ENCODE measurements at regions not wholly inside any gene's neighbourhood (a gene's known extent, or its start where the extent isn't known, plus 50 kb on each side); places are given as distances from the start of the nearest gene placed in this dataset.

DNA sequence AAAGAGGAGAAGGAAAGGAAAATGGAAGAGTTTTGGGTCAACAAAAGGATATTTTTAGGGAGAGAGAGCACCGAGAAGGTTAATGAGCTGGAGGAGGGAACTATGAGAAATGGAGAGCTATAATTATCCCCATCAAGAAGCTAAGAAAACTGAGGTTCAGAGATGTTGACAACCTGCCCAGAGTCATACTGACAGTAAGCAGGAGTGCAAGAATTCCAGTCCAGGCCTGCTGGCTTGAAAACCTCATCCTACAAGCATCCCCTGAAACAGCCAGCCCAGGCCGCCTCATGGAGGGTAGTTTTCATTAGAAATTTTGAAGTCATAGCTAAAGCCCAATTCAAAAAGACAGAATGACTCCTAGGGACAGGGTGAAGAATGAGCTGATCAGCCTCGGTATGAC is 172.1 kb upstream of the LRFN2 start:
- Histone ChIP-seq H2AFZ (ENCODE audit: low read length) (no peak overlapping the region), H3K9ac (ENCODE audit: low read length) (no peak overlapping the region), H3F3A (ENCODE audit: insufficient read depth, low read length) (no peaks in the 10 kb centered on the region), H3K27ac (ENCODE audit: low read length) (no peak overlapping the region), H3K9me3 (replicated peaks; ENCODE audit: insufficient read depth, low read length) (no peaks in the 10 kb centered on the region), H3K4me1 (ENCODE audit: low read length) (no peaks in the 10 kb centered on the region), H3K27me3 (replicated peaks; ENCODE audit: insufficient read depth, low read length) (no peaks in the 10 kb centered on the region), H3K4me2 (ENCODE audit: low read depth, low read length) (no peak overlapping the region), H3K4me3 (ENCODE audit: low read length) (no peak overlapping the region), H3K9me2 (replicated peaks; ENCODE audit: insufficient read depth, low read length) (no peaks in the 10 kb centered on the region), H4K20me1 (ENCODE audit: insufficient read depth, low read length) (no peaks in the 10 kb centered on the region), H3K36me3 (replicated peaks; ENCODE audit: insufficient read depth, low read length) (no peaks in the 10 kb centered on the region), H3K79me2 (ENCODE audit: low read length) (no peaks in the 10 kb centered on the region)
- TF ChIP-seq EZH2 (optimal IDR thresholded peaks at IDR 0.05; ENCODE audit: low read depth, low read length), result no peak
- no peak for TF ChIP-seq EZH2phosphoT487 (IDR thresholded peaks at IDR 0.05; ENCODE audit: low read length)
- TF ChIP-seq, protein P1, sequence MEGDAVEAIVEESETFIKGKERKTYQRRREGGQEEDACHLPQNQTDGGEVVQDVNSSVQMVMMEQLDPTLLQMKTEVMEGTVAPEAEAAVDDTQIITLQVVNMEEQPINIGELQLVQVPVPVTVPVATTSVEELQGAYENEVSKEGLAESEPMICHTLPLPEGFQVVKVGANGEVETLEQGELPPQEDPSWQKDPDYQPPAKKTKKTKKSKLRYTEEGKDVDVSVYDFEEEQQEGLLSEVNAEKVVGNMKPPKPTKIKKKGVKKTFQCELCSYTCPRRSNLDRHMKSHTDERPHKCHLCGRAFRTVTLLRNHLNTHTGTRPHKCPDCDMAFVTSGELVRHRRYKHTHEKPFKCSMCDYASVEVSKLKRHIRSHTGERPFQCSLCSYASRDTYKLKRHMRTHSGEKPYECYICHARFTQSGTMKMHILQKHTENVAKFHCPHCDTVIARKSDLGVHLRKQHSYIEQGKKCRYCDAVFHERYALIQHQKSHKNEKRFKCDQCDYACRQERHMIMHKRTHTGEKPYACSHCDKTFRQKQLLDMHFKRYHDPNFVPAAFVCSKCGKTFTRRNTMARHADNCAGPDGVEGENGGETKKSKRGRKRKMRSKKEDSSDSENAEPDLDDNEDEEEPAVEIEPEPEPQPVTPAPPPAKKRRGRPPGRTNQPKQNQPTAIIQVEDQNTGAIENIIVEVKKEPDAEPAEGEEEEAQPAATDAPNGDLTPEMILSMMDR (IDR thresholded peaks at IDR 0.05; ENCODE audit: low read length), result no peak
- DNase-seq, result no peak

DNA sequence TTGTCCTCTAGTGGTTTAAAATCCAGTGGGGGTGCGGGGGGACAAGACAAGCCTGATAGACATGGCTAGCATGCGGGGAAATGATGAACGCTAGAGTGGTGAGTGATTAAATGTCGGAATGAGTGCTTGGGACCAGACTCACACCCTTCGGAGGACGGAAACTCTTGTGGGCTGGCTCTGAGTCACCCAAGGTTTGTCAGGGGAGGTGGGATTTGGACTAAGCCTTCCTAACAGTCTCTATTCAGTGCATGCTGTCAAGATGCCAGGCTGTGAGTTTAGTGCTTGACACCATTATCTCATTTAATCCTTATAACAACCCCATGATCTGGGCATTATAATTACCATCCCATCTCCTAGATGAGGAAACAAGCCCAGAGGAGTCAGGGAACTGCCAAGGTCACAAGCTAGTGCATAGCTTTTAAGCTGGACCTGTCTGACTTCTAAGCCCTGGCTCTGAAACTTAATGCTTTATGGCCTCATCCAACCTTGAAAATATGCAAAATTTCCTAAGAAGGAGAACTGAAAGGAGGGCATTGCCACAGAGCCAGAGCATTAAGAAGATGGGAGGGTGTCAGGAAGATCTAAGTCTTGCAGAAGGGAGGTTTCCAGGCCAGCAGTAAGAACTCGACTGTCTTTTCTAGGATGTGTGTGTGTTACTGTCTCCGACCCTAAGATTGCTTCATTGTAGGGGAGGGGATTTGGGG is 168.7 kb upstream of the LRFN2 start:
- H3K4me2 ChIP-seq (ENCODE audit: low read depth, low read length), result no peak overlapping the region
- no peak overlapping the region for H3K4me3 ChIP-seq (ENCODE audit: low read length)
- H3K9me2 ChIP-seq (replicated peaks; ENCODE audit: insufficient read depth, low read length), result no peaks in the 10 kb centered on the region
- no peaks in the 10 kb centered on the region for H3K9me3 ChIP-seq (replicated peaks; ENCODE audit: insufficient read depth, low read length)
- no peak for TF ChIP-seq EZH2 (optimal IDR thresholded peaks at IDR 0.05; ENCODE audit: low read depth, low read length)
- H3K27ac ChIP-seq (ENCODE audit: low read length), result no peak overlapping the region
- H2AFZ ChIP-seq (ENCODE audit: low read length), result no peak overlapping the region
- no peaks in the 10 kb centered on the region for H4K20me1 ChIP-seq (ENCODE audit: insufficient read depth, low read length)
- no peak for DNase-seq
- no peaks in the 10 kb centered on the region for H3K36me3 ChIP-seq (replicated peaks; ENCODE audit: insufficient read depth, low read length)
- no peaks in the 10 kb centered on the region for H3K4me1 ChIP-seq (ENCODE audit: low read length)
- no peaks in the 10 kb centered on the region for H3F3A ChIP-seq (ENCODE audit: insufficient read depth, low read length)
- no peak overlapping the region for H3K9ac ChIP-seq (ENCODE audit: low read length)
- H3K79me2 ChIP-seq (ENCODE audit: low read length), result no peaks in the 10 kb centered on the region
- H3K27me3 ChIP-seq (replicated peaks; ENCODE audit: insufficient read depth, low read length), result no peaks in the 10 kb centered on the region

DNA sequence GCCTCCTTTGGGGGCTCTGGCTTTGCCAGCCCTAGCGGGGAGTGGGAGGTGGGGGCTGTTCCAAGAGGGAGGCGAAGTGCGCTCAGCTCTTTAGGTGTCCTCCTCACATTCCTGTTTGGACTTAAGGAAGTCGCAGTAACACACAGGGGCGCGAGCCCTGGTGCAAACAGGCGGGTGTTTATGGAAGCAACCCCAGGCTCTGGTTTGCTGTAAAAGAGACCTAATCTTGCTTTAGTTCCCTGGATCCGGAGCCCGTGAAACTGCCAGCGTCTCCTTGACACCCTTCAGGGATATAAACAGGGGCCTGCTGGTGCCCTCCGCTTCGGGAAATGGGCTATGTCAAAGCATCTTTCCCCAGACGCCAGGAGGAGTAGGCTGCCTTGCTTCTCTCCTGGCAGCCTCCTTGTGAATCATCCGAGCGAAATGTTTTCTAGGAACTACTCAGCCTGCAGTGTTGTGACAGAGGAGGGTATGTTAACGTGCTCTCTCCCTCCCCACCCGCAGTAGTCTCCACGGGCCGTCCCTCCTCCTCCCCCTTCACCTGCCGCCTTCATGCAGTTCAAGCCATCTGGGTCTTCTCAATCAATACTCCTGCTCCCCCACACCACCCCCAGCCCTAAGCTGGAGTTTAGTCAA is 168.0 kb upstream of the LRFN2 start:
- Histone ChIP-seq H3K9me3 (replicated peaks; ENCODE audit: insufficient read depth, low read length) (no peaks in the 10 kb centered on the region), H2AFZ (ENCODE audit: low read length) (no peak overlapping the region), H3K36me3 (replicated peaks; ENCODE audit: insufficient read depth, low read length) (no peaks in the 10 kb centered on the region), H3K27me3 (replicated peaks; ENCODE audit: insufficient read depth, low read length) (no peaks in the 10 kb centered on the region), H3K79me2 (ENCODE audit: low read length) (no peaks in the 10 kb centered on the region), H3K4me3 (ENCODE audit: low read length) (no peak overlapping the region), H3K4me2 (ENCODE audit: low read depth, low read length) (no peak overlapping the region), H3K9ac (ENCODE audit: low read length) (no peak overlapping the region), H3F3A (ENCODE audit: insufficient read depth, low read length) (no peaks in the 10 kb centered on the region), H3K27ac (ENCODE audit: low read length) (no peak overlapping the region), H3K4me1 (ENCODE audit: low read length) (no peaks in the 10 kb centered on the region), H3K9me2 (replicated peaks; ENCODE audit: insufficient read depth, low read length) (no peaks in the 10 kb centered on the region), H4K20me1 (ENCODE audit: insufficient read depth, low read length) (no peaks in the 10 kb centered on the region)
- TF ChIP-seq, protein P1 (IDR thresholded peaks at IDR 0.05; ENCODE audit: low read length), result no peak
- TF ChIP-seq EZH2phosphoT487 (IDR thresholded peaks at IDR 0.05; ENCODE audit: low read length), result no peak
- TF ChIP-seq EZH2 (optimal IDR thresholded peaks at IDR 0.05; ENCODE audit: low read depth, low read length), result no peak
- DNase-seq, result no peak

Data from MM.1S (cell line).